ENCODE measurements at regions not wholly inside any gene's neighbourhood (a gene's known extent, or its start where the extent isn't known, plus 50 kb on each side); places are given as distances from the start of the nearest gene placed in this dataset.
"Not testable (repeated sequence)": the region's sequence is repeated elsewhere in the genome, so short reads cannot be mapped to it uniquely, and the experiment has no call there.

- TF ChIP-seq USF2 (IDR thresholded peaks at IDR 0.05; ENCODE audit: low read length) = no peak
- TF ChIP-seq TCF12 (IDR thresholded peaks at IDR 0.05; ENCODE audit: low read depth, low read length) = no peak
Measured at GRCh38 chr5:155711882-155712281, 615.1 kb upstream of the SGCD start (continued).

- H2BK15ac ChIP-seq (ENCODE audit: low read length); H3K9ac ChIP-seq (replicated peaks in 1 of 4; ENCODE audit: extremely low read depth in 1 of 4, low read depth in 3 of 4, low read length in 3 of 4); DNase-seq (ENCODE audit: low read depth in 1 of 2, low spot score in 2 of 2); POLR2A ChIA-PET (ENCODE audit: partially characterized antibody); H4K8ac ChIP-seq (ENCODE audit: extremely low read depth, insufficient read depth, low read length); H3K9me3 ChIP-seq (ENCODE audit: insufficient read depth in 2 of 2, low read depth in 1 of 2, low read length in 1 of 2); H3K4me3 ChIP-seq (ENCODE audit: extremely low read depth in 1 of 4, insufficient read depth in 2 of 4, low read depth in 3 of 4, low read length in 4 of 4); CTCF ChIA-PET (ENCODE audit: partially characterized antibody); H3K56ac ChIP-seq (replicated peaks; ENCODE audit: insufficient read length, low read depth, low read length); H2BK12ac ChIP-seq (ENCODE audit: low read depth, low read length); H3K23me2 ChIP-seq (ENCODE audit: low read depth, low read length); H2AK5ac ChIP-seq (ENCODE audit: low read depth, low read length); H3K4me2 ChIP-seq (ENCODE audit: insufficient read depth in 1 of 2, low read depth in 2 of 2, low read length in 2 of 2); H4K91ac ChIP-seq (replicated peaks; ENCODE audit: insufficient read length, low read length); H3K4me1 ChIP-seq (replicated peaks in 1 of 4; ENCODE audit: control insufficient read depth in 3 of 4, insufficient read depth in 4 of 4, low read length in 3 of 4); H3K23ac ChIP-seq (ENCODE audit: insufficient read length); H2BK5ac ChIP-seq (ENCODE audit: low read depth, low read length); H4K20me1 ChIP-seq (replicated peaks in 1 of 2; ENCODE audit: control insufficient read depth in 1 of 2, insufficient read depth in 2 of 2, low read length in 2 of 2); H2BK20ac ChIP-seq (ENCODE audit: low read length); H4K5ac ChIP-seq (ENCODE audit: insufficient read length, low read depth, low read length); H3K79me1 ChIP-seq (ENCODE audit: low read depth, low read length); H3K27ac ChIP-seq (ENCODE audit: low read depth, low read length); FAIRE-seq; H3K18ac ChIP-seq (ENCODE audit: extremely low read depth, low read length); H2BK120ac ChIP-seq (replicated peaks; ENCODE audit: low read depth, low read length); H3K27me3 ChIP-seq (replicated peaks in 1 of 4; ENCODE audit: control insufficient read depth in 3 of 4, extremely low read depth in 1 of 4, insufficient read depth in 3 of 4, low read length in 3 of 4); H2AFZ ChIP-seq (ENCODE audit: low read length); H3K14ac ChIP-seq (ENCODE audit: insufficient read length); H3K79me2 ChIP-seq (ENCODE audit: control insufficient read depth in 1 of 2, insufficient read depth in 2 of 2, low read length in 2 of 2); H3K4ac ChIP-seq (replicated peaks; ENCODE audit: insufficient read length, low read depth, low read length); H3K36me3 ChIP-seq (ENCODE audit: control insufficient read depth in 2 of 4, insufficient read depth in 4 of 4, low read length in 3 of 4): not testable (repeated sequence)
- WGBS, 2 experiments (ENCODE audit: extremely low coverage in 1 of 2, insufficient coverage in 1 of 2, insufficient read length in 1 of 2, insufficient replicate concordance in 2 of 2, low coverage in 1 of 2, low lambda C conversion rate in 2 of 2, missing lambda C conversion rate in 1 of 2) = 90% methylated on average over 2 of the region's 2 CpGs; no CpG with 5 or more reads in 1 of the 2 experiments
Measured at GRCh38 chr5:155714435-155714834, 612.5 kb upstream of the SGCD start.

Measured in H1 (cell line).